Vagina (tissue), 2 donors: ENCODE measurements at regions not wholly inside any gene's neighbourhood (a gene's known extent, or its start where the extent isn't known, plus 50 kb on each side); places are given as distances from the start of the nearest gene placed in this dataset.
A peak's percentile ranks its signal among the peaks of the same experiment; 100 is the strongest.

Experiments
- DNase-seq, 2 donors: peaks; one replicate each; pipeline ENCODE4 v3.0.0-alpha.2; 2017; ENCODE audit errors: extremely low spot score in 2 of 2
- H3K27ac ChIP-seq: fragments of 200-600 bp; sonication (generic); one replicate; pipeline ENCODE4 v1.5.1; 2019
- H3K27me3 ChIP-seq: fragments of 200-600 bp; sonication (generic); one replicate; pipeline ENCODE4 v1.5.1; 2019
- H3K36me3 ChIP-seq, 2 donors: fragments of 200-600 bp; sonication (generic); one replicate each; pipeline ENCODE4 v1.5.1; 2017 to 2019
- H3K4me1 ChIP-seq: fragments of 200-600 bp; sonication (generic); one replicate; pipeline ENCODE4 v1.5.1; 2019
- H3K4me3 ChIP-seq, 2 donors: fragments of 200-600 bp; sonication (generic); 1 replicate in 1 of 2; 2 replicates in 1 of 2; pipeline ENCODE4 v1.5.1; 2016 to 2019
- H3K9me3 ChIP-seq: fragments of 200-600 bp; sonication (generic); one replicate; pipeline ENCODE4 v1.5.1; 2019
- POLR2A ChIP-seq, 2 donors: fragments of 450-650 bp; IDR thresholded peaks; one replicate each; pipeline ENCODE4 v1.6.1; 2017; ENCODE audit warnings: antibody characterized with exemption in 2 of 2, mild to moderate bottlenecking in 2 of 2, moderate library complexity in 2 of 2
- POLR2AphosphoS5 ChIP-seq, 2 donors: sonication (generic); formaldehyde crosslinking; IDR thresholded peaks; one replicate each; pipeline ENCODE4 v1.9.0; 2017; ENCODE audit warnings: antibody characterized with exemption in 2 of 2, mild to moderate bottlenecking in 2 of 2, low read depth in 1 of 2; ENCODE audit not compliant: insufficient read depth in 1 of 2
- intact Hi-C: fragments of 100-400 bp; cut with DNase I; formaldehyde crosslinking; loops from one replicate; pipeline ENCODE4 v1.15.1; 2023
- TF ChIP-seq, protein P1 (sequence below), 3 experiments: fragments of 450-650 bp in 2 of 3; fragments of 200-600 bp in 1 of 3; sonication (generic) in 1 of 3; IDR thresholded peaks; one replicate each; pipeline ENCODE4 v1.5.1; 2017 to 2019; ENCODE audit warnings: antibody characterized with exemption in 3 of 3, mild to moderate bottlenecking in 2 of 3, moderate library complexity in 2 of 3

DNA sequence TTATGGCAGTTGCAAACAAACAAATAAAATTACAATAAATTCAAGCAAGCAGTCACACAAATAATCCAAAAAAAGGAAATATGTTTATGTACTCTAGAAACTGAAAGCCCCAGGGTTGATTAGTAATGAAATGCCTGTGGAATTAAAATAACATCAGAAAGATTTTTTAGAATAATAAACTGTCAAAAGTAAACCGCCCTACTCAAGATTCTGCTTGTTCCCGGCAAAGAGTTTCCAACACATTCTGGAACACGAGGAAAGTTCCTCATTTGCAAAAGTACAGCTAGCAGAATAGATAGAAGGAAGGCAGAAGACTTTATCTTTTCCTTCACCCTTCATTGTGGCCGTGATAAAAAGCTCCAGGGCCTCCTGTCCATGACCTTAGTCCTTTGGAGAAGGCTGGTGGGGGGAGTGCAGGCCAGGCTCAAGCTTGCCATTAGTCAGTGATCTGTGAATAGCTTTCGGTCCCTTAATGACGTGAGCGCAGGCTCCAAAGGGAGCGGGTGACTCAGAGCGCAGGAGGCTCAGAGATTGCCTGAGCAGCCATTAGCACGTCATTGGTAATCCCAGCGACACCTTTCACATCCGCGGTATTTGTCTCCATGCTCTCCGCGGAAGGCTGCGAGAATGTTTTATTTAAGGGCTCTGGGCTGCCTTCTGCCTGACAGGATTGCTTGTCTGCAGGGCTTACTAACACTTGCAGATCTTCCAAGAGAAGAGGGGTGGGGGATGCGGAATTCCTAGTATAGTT is 458.3 kb downstream of the METTL15 start:
- TF ChIP-seq POLR2A (IDR thresholded peaks at IDR 0.05) (no peak), POLR2AphosphoS5 (IDR thresholded peaks at IDR 0.05; ENCODE audit: insufficient read depth in 1 of 2, low read depth in 1 of 2) (peak in 1 of 2 donors; percentile 36)
- TF ChIP-seq, protein P1, sequence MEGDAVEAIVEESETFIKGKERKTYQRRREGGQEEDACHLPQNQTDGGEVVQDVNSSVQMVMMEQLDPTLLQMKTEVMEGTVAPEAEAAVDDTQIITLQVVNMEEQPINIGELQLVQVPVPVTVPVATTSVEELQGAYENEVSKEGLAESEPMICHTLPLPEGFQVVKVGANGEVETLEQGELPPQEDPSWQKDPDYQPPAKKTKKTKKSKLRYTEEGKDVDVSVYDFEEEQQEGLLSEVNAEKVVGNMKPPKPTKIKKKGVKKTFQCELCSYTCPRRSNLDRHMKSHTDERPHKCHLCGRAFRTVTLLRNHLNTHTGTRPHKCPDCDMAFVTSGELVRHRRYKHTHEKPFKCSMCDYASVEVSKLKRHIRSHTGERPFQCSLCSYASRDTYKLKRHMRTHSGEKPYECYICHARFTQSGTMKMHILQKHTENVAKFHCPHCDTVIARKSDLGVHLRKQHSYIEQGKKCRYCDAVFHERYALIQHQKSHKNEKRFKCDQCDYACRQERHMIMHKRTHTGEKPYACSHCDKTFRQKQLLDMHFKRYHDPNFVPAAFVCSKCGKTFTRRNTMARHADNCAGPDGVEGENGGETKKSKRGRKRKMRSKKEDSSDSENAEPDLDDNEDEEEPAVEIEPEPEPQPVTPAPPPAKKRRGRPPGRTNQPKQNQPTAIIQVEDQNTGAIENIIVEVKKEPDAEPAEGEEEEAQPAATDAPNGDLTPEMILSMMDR (IDR thresholded peaks at IDR 0.05): no peak
- Histone ChIP-seq H3K36me3 (no peaks in the 10 kb centered on the region), H3K4me3 (peak overlapping the region in 1 of 2 donors; percentile 4), H3K4me1 (peaks cover 6% of the 10 kb centered on the region), H3K9me3 (no peaks in the 10 kb centered on the region), H3K27me3 (no peaks in the 10 kb centered on the region), H3K27ac (peak overlapping the region; percentile 39)
- peak in 1 of 2 donors; percentile 96 for DNase-seq
- intact Hi-C loops: no loop called here

DNA sequence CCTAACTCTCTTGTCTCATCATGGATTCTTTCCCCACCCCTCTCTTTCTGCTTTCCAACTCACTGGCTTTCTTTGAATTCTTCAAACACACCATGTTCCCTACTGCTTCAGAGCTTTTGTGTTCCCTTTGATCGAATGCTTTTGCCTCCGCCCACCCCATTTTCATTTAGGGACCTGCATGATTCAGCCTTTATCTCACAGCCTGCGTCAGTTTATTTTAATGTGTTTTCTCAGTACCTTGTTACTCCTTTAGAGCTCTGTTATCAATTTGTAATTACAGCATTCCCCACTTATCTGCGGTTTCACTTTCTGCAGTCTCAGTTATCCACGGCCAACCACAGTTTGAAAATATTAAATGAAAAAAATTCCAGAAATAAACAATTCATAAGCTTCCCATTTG is 451.3 kb downstream of the METTL15 start:
- intact Hi-C loops: no loop called here
- H3K9me3 ChIP-seq: no peaks in the 10 kb centered on the region
- TF ChIP-seq, protein P1 (IDR thresholded peaks at IDR 0.05): no peak
- no peak for TF ChIP-seq POLR2AphosphoS5 (IDR thresholded peaks at IDR 0.05; ENCODE audit: insufficient read depth in 1 of 2, low read depth in 1 of 2)
- no peak for TF ChIP-seq POLR2A (IDR thresholded peaks at IDR 0.05)
- no peak overlapping the region for H3K4me3 ChIP-seq
- H3K27me3 ChIP-seq: no peaks in the 10 kb centered on the region
- no peaks in the 10 kb centered on the region for H3K4me1 ChIP-seq
- DNase-seq: no peak
- H3K27ac ChIP-seq: no peak overlapping the region
- H3K36me3 ChIP-seq: no peaks in the 10 kb centered on the region

DNA sequence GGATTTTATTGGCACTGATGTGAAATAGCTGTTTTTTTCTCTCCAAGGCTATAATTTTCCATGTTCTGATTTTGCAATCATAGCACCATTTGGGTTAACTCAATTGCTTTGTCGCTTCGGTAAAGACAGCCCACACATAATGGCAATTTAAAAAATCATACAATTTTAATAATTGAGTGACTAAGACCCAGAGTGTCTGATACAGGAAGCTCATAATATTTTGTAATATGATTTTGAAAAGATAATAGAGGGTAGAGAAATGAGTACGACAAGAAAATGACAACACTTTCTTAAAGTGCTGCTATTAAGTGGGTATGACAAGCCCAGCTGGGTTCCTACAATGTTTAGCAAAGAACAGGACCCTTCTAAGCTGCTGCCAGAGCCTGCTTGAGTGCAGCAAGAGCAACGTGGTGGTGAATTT is 439.1 kb downstream of the METTL15 start:
- Histone ChIP-seq H3K9me3 (no peaks in the 10 kb centered on the region), H3K36me3 (no peaks in the 10 kb centered on the region), H3K27me3 (no peaks in the 10 kb centered on the region), H3K4me3 (no peak overlapping the region), H3K27ac (peak overlapping the region; percentile 66), H3K4me1 (no peaks in the 10 kb centered on the region)
- TF ChIP-seq, protein P1 (IDR thresholded peaks at IDR 0.05): no peak
- TF ChIP-seq POLR2AphosphoS5 (IDR thresholded peaks at IDR 0.05; ENCODE audit: insufficient read depth in 1 of 2, low read depth in 1 of 2): no peak
- DNase-seq: no peak
- intact Hi-C loops: no loop called here

DNA sequence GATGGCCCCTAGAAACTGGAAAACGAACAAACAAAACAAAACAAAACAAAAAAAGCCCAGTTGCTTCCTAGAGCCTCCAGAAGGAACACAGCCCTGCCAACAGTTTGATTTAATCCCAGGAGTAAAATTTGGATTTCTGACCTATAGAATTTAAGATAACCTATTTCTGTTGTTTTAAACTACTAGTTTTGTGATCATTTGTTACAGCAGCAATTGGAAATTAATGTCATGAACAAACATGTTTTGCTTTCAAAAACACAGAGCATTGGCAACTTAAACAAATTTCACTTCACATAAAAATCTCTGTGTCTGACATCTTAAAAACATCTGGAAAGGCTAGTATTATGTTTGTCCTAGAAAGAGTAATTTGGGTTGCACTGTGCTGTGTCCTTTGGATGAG is 437.3 kb downstream of the METTL15 start:
- Histone ChIP-seq H3K9me3 (no peaks in the 10 kb centered on the region), H3K27me3 (no peaks in the 10 kb centered on the region), H3K4me3 (no peak overlapping the region), H3K4me1 (no peaks in the 10 kb centered on the region), H3K27ac (no peak overlapping the region), H3K36me3 (no peaks in the 10 kb centered on the region)
- TF ChIP-seq, protein P1 (IDR thresholded peaks at IDR 0.05): no peak
- TF ChIP-seq POLR2A (IDR thresholded peaks at IDR 0.05) (no peak), POLR2AphosphoS5 (IDR thresholded peaks at IDR 0.05; ENCODE audit: insufficient read depth in 1 of 2, low read depth in 1 of 2) (no peak)
- intact Hi-C loops: no loop called here
- no peak for DNase-seq

DNA sequence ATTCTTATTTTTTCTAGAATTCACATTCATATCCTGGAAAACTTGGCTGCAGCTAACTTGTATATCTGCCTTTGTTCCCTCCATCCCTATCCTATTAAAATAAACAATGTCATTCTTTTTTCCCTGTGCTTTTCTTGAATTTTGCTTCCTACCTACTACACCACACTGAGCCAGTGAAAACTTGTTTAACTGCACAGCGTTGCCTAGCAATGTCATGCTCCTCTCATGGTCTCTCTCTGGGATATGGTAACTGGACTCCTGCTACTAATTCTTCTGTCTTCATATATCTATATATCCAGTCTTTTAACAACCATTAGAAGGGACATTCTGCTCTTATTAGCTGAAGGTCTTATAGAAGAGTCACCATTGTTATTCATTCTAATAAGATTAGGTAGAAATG is 434.4 kb downstream of the METTL15 start:
- Histone ChIP-seq H3K4me1 (no peaks in the 10 kb centered on the region), H3K4me3 (no peak overlapping the region), H3K27me3 (no peaks in the 10 kb centered on the region), H3K27ac (no peak overlapping the region), H3K36me3 (no peaks in the 10 kb centered on the region), H3K9me3 (no peaks in the 10 kb centered on the region)
- intact Hi-C loops: no loop called here
- TF ChIP-seq, protein P1 (IDR thresholded peaks at IDR 0.05): no peak
- TF ChIP-seq POLR2A (IDR thresholded peaks at IDR 0.05) (no peak), POLR2AphosphoS5 (IDR thresholded peaks at IDR 0.05; ENCODE audit: insufficient read depth in 1 of 2, low read depth in 1 of 2) (no peak)
- DNase-seq: no peak
